Upper lobe of left lung (tissue), 4 donors: ENCODE measurements at regions not wholly inside any gene's neighbourhood (a gene's known extent, or its start where the extent isn't known, plus 50 kb on each side); places are given as distances from the start of the nearest gene placed in this dataset.

Experiments used
- EP300 ChIP-seq, 4 donors: sonication (generic); formaldehyde crosslinking; IDR thresholded peaks; one replicate each; pipeline ENCODE4 v1.5.1; 2017; ENCODE audit warnings: antibody characterized with exemption in 4 of 4, control low read depth in 2 of 4
- POLR2A ChIP-seq, 4 donors: fragments of 450-650 bp; IDR thresholded peaks; one replicate each; pipeline ENCODE4 v1.5.1; 2016 to 2017; ENCODE audit warnings: antibody characterized with exemption in 4 of 4, mild to moderate bottlenecking in 2 of 4
- POLR2AphosphoS5 ChIP-seq, 2 donors: sonication (generic); formaldehyde crosslinking; IDR thresholded peaks; one replicate each; pipeline ENCODE4 v1.5.1; 2017; ENCODE audit warnings: antibody characterized with exemption in 2 of 2
- TF ChIP-seq, protein P1 (sequence below), 6 experiments: fragments of 450-650 bp in 4 of 6; fragments of 200-600 bp in 2 of 6; sonication (generic) in 2 of 6; IDR thresholded peaks; one replicate each; pipeline ENCODE4 v1.5.1; 2016 to 2019; ENCODE audit warnings: antibody characterized with exemption in 6 of 6

DNA sequence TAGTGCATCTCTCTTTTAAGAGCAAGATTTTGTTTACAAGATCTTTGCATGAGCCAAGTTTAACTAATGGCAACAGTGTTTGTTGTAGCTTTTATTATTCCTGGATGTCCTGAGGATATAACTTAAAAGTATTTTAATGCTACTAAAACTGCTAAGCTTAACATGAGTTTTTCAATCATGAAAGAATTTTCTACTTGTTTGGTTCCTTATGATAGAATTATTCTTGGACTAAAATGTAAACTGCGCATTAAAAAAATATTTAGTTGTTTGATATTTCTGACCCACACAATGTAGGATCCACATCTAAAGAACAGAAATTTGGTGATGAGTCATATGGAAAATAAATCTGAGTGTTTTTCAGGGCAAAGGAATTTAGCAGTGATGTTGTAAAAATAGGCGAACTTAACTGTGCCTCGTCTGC, 70.8 kb downstream of the RAP2B start:
- TF ChIP-seq EP300 (IDR thresholded peaks at IDR 0.05), result no peak
- TF ChIP-seq, protein P1, sequence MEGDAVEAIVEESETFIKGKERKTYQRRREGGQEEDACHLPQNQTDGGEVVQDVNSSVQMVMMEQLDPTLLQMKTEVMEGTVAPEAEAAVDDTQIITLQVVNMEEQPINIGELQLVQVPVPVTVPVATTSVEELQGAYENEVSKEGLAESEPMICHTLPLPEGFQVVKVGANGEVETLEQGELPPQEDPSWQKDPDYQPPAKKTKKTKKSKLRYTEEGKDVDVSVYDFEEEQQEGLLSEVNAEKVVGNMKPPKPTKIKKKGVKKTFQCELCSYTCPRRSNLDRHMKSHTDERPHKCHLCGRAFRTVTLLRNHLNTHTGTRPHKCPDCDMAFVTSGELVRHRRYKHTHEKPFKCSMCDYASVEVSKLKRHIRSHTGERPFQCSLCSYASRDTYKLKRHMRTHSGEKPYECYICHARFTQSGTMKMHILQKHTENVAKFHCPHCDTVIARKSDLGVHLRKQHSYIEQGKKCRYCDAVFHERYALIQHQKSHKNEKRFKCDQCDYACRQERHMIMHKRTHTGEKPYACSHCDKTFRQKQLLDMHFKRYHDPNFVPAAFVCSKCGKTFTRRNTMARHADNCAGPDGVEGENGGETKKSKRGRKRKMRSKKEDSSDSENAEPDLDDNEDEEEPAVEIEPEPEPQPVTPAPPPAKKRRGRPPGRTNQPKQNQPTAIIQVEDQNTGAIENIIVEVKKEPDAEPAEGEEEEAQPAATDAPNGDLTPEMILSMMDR (IDR thresholded peaks at IDR 0.05), result no peak
- no peak for TF ChIP-seq POLR2A (IDR thresholded peaks at IDR 0.05)
- no peak for TF ChIP-seq POLR2AphosphoS5 (IDR thresholded peaks at IDR 0.05)
